H9 (cell line): ENCODE measurements at regions not wholly inside any gene's neighbourhood (a gene's known extent, or its start where the extent isn't known, plus 50 kb on each side); places are given as distances from the start of the nearest gene placed in this dataset.

ENCODE experiments used
- DNase-seq: peaks from one replicate; pipeline ENCODE4 v3.0.0-alpha.2; 2017
- H2AFZ ChIP-seq: one replicate; pipeline ENCODE4 v1.6.1; 2013; ENCODE audit warnings: mild to moderate bottlenecking, low read length, control low read depth, moderate library complexity
- H2AK5ac ChIP-seq: 2 replicates; pipeline ENCODE4 v1.6.1; 2013; ENCODE audit warnings: low read length, control low read depth, mixed read lengths; ENCODE audit not compliant: insufficient read length
- H2BK120ac ChIP-seq: one replicate; pipeline ENCODE4 v1.6.1; 2013; ENCODE audit warnings: low read depth, mild to moderate bottlenecking, low read length, control low read depth, inconsistent platforms; ENCODE audit not compliant: poor library complexity, severe bottlenecking
- H2BK12ac ChIP-seq: 2 replicates; pipeline ENCODE4 v1.6.1; 2013; ENCODE audit warnings: low read length, control low read depth, mixed read lengths, low read depth; ENCODE audit not compliant: insufficient read length
- H2BK15ac ChIP-seq: 2 replicates; pipeline ENCODE4 v1.6.1; 2013; ENCODE audit warnings: low read depth, low read length, control low read depth
- H2BK20ac ChIP-seq: one replicate; pipeline ENCODE4 v1.6.1; 2013; ENCODE audit warnings: low read depth, mild to moderate bottlenecking, low read length, control low read depth, inconsistent platforms; ENCODE audit not compliant: poor library complexity, severe bottlenecking
- H2BK5ac ChIP-seq: 2 replicates; pipeline ENCODE4 v1.6.1; 2013; ENCODE audit warnings: low read length, control low read depth, mixed read lengths; ENCODE audit not compliant: insufficient read length
- H3K14ac ChIP-seq: 2 replicates; pipeline ENCODE4 v1.6.1; 2013; ENCODE audit warnings: low read length, control low read depth; ENCODE audit not compliant: insufficient read depth
- H3K18ac ChIP-seq: 2 replicates; pipeline ENCODE4 v1.6.1; 2013; ENCODE audit warnings: low read depth, mild to moderate bottlenecking, mixed read lengths, low read length, control low read depth; ENCODE audit not compliant: insufficient read length
- H3K23ac ChIP-seq: 2 replicates; pipeline ENCODE4 v1.6.1; 2013; ENCODE audit warnings: low read length, control low read depth, mixed read lengths, low read depth; ENCODE audit not compliant: insufficient read length
- H3K23me2 ChIP-seq: 2 replicates; pipeline ENCODE4 v1.6.1; 2013; ENCODE audit warnings: low read depth, mild to moderate bottlenecking, mixed read lengths, low read length, control low read depth; ENCODE audit not compliant: insufficient read length, poor library complexity, severe bottlenecking
- H3K27ac ChIP-seq: 2 replicates; pipeline ENCODE4 v1.5.1; 2013; ENCODE audit warnings: low read length, control low read depth, mixed read lengths, low read depth; ENCODE audit not compliant: insufficient read length
- H3K27me3 ChIP-seq: 2 replicates; pipeline ENCODE4 v1.6.1; 2013; ENCODE audit warnings: low read length, control low read depth, inconsistent platforms; ENCODE audit not compliant: insufficient read depth
- H3K4ac ChIP-seq: 2 replicates; pipeline ENCODE4 v1.6.1; 2013; ENCODE audit warnings: low read depth, mild to moderate bottlenecking, control low read depth, inconsistent platforms, low read length, moderate library complexity
- H3K4me1 ChIP-seq: 2 replicates; pipeline ENCODE4 v1.6.1; 2013; ENCODE audit warnings: low read length, control low read depth, inconsistent platforms; ENCODE audit not compliant: insufficient read depth
- H3K4me2 ChIP-seq: 2 replicates; pipeline ENCODE4 v1.6.1; 2013; ENCODE audit warnings: low read length, control low read depth, mixed read lengths; ENCODE audit not compliant: insufficient read length, insufficient read depth
- H3K56ac ChIP-seq: 2 replicates; pipeline ENCODE4 v1.6.1; 2013; ENCODE audit warnings: low read depth, mild to moderate bottlenecking, mixed read lengths, low read length, control low read depth; ENCODE audit not compliant: insufficient read length
- H3K79me1 ChIP-seq: 2 replicates; pipeline ENCODE4 v1.6.1; 2013; ENCODE audit warnings: low read depth, mild to moderate bottlenecking, moderate library complexity, low read length, control low read depth, inconsistent platforms; ENCODE audit not compliant: insufficient read depth, poor library complexity, severe bottlenecking
- H3K79me2 ChIP-seq: 2 replicates; pipeline ENCODE4 v1.6.1; 2013; ENCODE audit warnings: low read length, control low read depth, inconsistent platforms; ENCODE audit not compliant: insufficient read depth
- H3K9ac ChIP-seq: 2 replicates; pipeline ENCODE4 v1.6.1; 2013; ENCODE audit warnings: low read length, control low read depth, mixed read lengths; ENCODE audit not compliant: insufficient read length; ENCODE audit errors: extremely low read depth
- H3K9me3 ChIP-seq: one replicate; pipeline ENCODE4 v1.6.1; 2013; ENCODE audit warnings: low read depth, low read length, inconsistent platforms; ENCODE audit not compliant: control insufficient read depth
- H3T11ph ChIP-seq: one replicate; pipeline ENCODE4 v1.6.1; 2013; ENCODE audit warnings: mild to moderate bottlenecking, low read length, control low read depth, inconsistent platforms
- H4K20me1 ChIP-seq: one replicate; pipeline ENCODE4 v1.6.1; 2013; ENCODE audit not compliant: control insufficient read depth, insufficient read length, insufficient read depth
- H4K5ac ChIP-seq: 2 replicates; pipeline ENCODE4 v1.6.1; 2013; ENCODE audit warnings: low read depth, mild to moderate bottlenecking, mixed read lengths, low read length, control low read depth; ENCODE audit not compliant: insufficient read length
- H4K8ac ChIP-seq: replicated peaks from 2 replicates; pipeline ENCODE4 v1.6.1; 2013; ENCODE audit warnings: low read length, control low read depth, mixed read lengths, low read depth; ENCODE audit not compliant: insufficient read length
- H4K91ac ChIP-seq: 2 replicates; pipeline ENCODE4 v1.6.1; 2013; ENCODE audit warnings: low read depth, mild to moderate bottlenecking, moderate library complexity, mixed read lengths, low read length, control low read depth; ENCODE audit not compliant: insufficient read length
- H3K27ac Mint-ChIP-seq, 3 experiments: 2 replicates in 2 of 3; 3 replicates in 1 of 3; pipeline ENCODE4 v1.8.0; 2020 to 2021; ENCODE audit warnings: mixed read lengths in 3 of 3, mild to moderate bottlenecking in 1 of 3, moderate library complexity in 1 of 3
- H3K27me3 Mint-ChIP-seq: 2 replicates; pipeline ENCODE4 v1.8.0; 2021; ENCODE audit warnings: low read depth, mild to moderate bottlenecking, moderate library complexity, mixed read lengths
- H3K36me3 Mint-ChIP-seq, 3 experiments: 2 replicates in 2 of 3; 3 replicates in 1 of 3; pipeline ENCODE4 v1.8.0; 2020 to 2021; ENCODE audit warnings: low read depth in 3 of 3, mixed read lengths in 3 of 3; ENCODE audit not compliant: insufficient read depth in 1 of 3
- H3K4me1 Mint-ChIP-seq, 2 experiments: 2 replicates each; pipeline ENCODE4 v1.8.0; 2020; ENCODE audit warnings: mixed read lengths in 2 of 2
- H3K4me3 Mint-ChIP-seq, 2 experiments: 2 replicates in 1 of 2; 3 replicates in 1 of 2; pipeline ENCODE4 v1.8.0; 2020 to 2021; ENCODE audit warnings: mild to moderate bottlenecking in 2 of 2, mixed read lengths in 2 of 2, moderate library complexity in 1 of 2
- H3K9me3 Mint-ChIP-seq, 2 experiments: 2 replicates in 1 of 2; 3 replicates in 1 of 2; pipeline ENCODE4 v1.8.0; 2020; ENCODE audit warnings: mild to moderate bottlenecking in 2 of 2, mixed read lengths in 2 of 2, moderate library complexity in 1 of 2
- CTCF ChIP-seq: fragments of 200-600 bp; sonication (generic); conservative IDR thresholded peaks from 3 replicates; pipeline ENCODE4 v1.8.0; 2021; ENCODE audit warnings: antibody characterized with exemption, mild to moderate bottlenecking
- WGBS: extraction: QIAGEN DNeasy Blood & Tissue Kit; methylation state at CpG from one replicate; pipeline ENCODE4 v1.1.7; 2013; ENCODE audit warnings: missing lambda C conversion rate, low lambda C conversion rate, mixed read lengths; ENCODE audit not compliant: insufficient read length; ENCODE audit errors: extremely low coverage; 5-methylcytosine and 5-hydroxymethylcytosine counted together

- Histone ChIP-seq H2BK15ac (no peak overlapping the region), H3K79me2 (no peaks in the 10 kb centered on the region), H3K4me2 (no peak overlapping the region), H4K91ac (no peak overlapping the region), H2BK5ac (no peak overlapping the region), H3T11ph (no peak overlapping the region), H4K5ac (no peak overlapping the region), H2BK20ac (no peak overlapping the region), H3K9me3 (no peaks in the 10 kb centered on the region), H3K4ac (no peak overlapping the region), H2AFZ (no peak overlapping the region), H3K23me2 (no peaks in the 10 kb centered on the region), H2AK5ac (no peak overlapping the region), H4K8ac (no peak overlapping the region), H3K56ac (no peak overlapping the region), H3K18ac (no peak overlapping the region), H3K4me1 (peaks cover 6% of the 10 kb centered on the region; the same call in 1 of the 2 replicates), H3K9ac (no peak overlapping the region), H3K79me1 (no peaks in the 10 kb centered on the region), H4K20me1 (no peaks in the 10 kb centered on the region), H3K27me3 (peaks cover 11% of the 10 kb centered on the region; the same call in 1 of the 2 replicates), H2BK120ac (no peak overlapping the region), H3K23ac (no peak overlapping the region), H3K14ac (no peak overlapping the region), H3K27ac (no peak overlapping the region), H2BK12ac (no peak overlapping the region)
- Mint-ChIP-seq H3K9me3 (peaks cover 0 to 3% of the 10 kb centered on the region in 2 experiments; a peak in 1 of 5 replicates), H3K27me3 (peaks cover 31% of the 10 kb centered on the region), H3K4me1 (peaks cover 18 to 30% of the 10 kb centered on the region in 2 experiments), H3K4me3 (no peak overlapping the region), H3K36me3 (no peaks in the 10 kb centered on the region), H3K27ac (no peak overlapping the region)
- no CpG with 5 or more reads among the region's 1 CpG for WGBS
- TF ChIP-seq CTCF: no peak
- DNase-seq: no peak
Observed at GRCh38 chr5:36421256-36421655, 119.6 kb upstream of the RANBP3L start.
